H1 (cell line): ENCODE measurements at regions not wholly inside any gene's neighbourhood (a gene's known extent, or its start where the extent isn't known, plus 50 kb on each side); places are given as distances from the start of the nearest gene placed in this dataset.

Source experiments
- CBX8 ChIP-seq: fragments of 300-800, 300-1000 bp; sonication (generic); IDR thresholded peaks from 2 replicates; pipeline ENCODE4 v1.7.1; 2016; ENCODE audit warnings: low read depth, low read length, borderline replicate concordance

DNA sequence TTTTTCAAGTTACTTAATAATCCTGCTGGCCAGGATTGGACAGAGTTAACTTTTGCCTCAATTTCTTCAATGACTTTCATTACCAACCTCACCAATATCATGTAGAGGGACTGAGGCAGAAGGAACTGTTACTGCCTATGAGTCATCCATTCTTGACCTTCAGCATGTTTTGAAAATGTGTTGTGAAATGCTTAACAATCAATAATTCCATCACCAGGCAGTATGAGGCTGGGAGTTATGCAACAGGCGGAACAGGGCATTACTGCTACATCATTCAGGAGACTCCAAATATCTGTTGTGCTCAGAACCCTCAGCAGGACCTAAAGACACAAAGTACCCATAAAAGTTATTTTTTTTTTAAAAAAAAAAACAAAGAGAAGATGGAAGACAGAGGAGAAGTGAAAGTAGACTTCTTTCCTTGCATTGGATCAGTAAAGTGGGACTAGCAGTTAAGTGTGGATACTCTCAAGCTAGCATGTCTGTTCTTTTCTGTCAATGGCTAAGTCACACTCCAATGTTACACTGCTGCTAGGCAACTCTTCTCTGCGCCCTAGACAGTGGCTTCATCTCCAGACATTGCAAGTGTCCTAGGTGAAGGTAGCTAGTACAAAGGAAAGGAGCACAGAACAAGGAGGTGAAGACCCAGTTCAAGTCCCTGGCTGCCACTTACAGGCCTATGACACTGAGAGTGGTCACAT, 184.9 kb upstream of the LPP start (continued):
- TF ChIP-seq CBX8 = no peak
